Liver (tissue), 8 donors: ENCODE measurements at regions not wholly inside any gene's neighbourhood (a gene's known extent, or its start where the extent isn't known, plus 50 kb on each side); places are given as distances from the start of the nearest gene placed in this dataset.

Experiments used
- DNase-seq: peaks from one replicate; pipeline ENCODE4 v3.0.0-alpha.2; 2017; ENCODE audit warnings: low spot score
- H3K27ac ChIP-seq, 2 donors: one replicate each; pipeline ENCODE4 v1.7.0; 2013; ENCODE audit warnings: inconsistent platforms in 2 of 2, low read length in 2 of 2, control low read depth in 1 of 2, low read depth in 1 of 2, mild to moderate bottlenecking in 1 of 2
- H3K27me3 ChIP-seq, 4 donors: one replicate each; pipeline versions ENCODE4 v1.6.1 to v1.7.0; 2013; ENCODE audit warnings: low read length in 3 of 4, inconsistent platforms in 1 of 4, mild to moderate bottlenecking in 1 of 4, moderate library complexity in 1 of 4; ENCODE audit not compliant: control insufficient read depth in 4 of 4, insufficient read depth in 4 of 4
- H3K36me3 ChIP-seq, 4 donors: one replicate each; pipeline versions ENCODE4 v1.6.1 to v1.7.0; 2013; ENCODE audit warnings: low read length in 3 of 4, mild to moderate bottlenecking in 3 of 4, low read depth in 1 of 4, moderate library complexity in 1 of 4; ENCODE audit not compliant: control insufficient read depth in 4 of 4, insufficient read depth in 3 of 4
- H3K4me1 ChIP-seq, 4 donors: one replicate each; pipeline versions ENCODE4 v1.6.1 to v1.7.0; 2013; ENCODE audit warnings: low read length in 3 of 4, mild to moderate bottlenecking in 3 of 4, moderate library complexity in 1 of 4; ENCODE audit not compliant: control insufficient read depth in 4 of 4, insufficient read depth in 4 of 4
- H3K4me3 ChIP-seq, 3 donors: one replicate each; pipeline versions ENCODE4 v1.6.1 to v1.7.0; 2013; ENCODE audit warnings: low read length in 3 of 3, control low read depth in 1 of 3, low read depth in 1 of 3, mild to moderate bottlenecking in 1 of 3
- H3K9ac ChIP-seq, 2 donors: one replicate each; pipeline ENCODE4 v1.7.0; 2013; ENCODE audit warnings: low read length in 2 of 2, mild to moderate bottlenecking in 2 of 2, moderate library complexity in 2 of 2, control low read depth in 1 of 2, low read depth in 1 of 2
- H3K9me3 ChIP-seq, 4 donors: one replicate each; pipeline versions ENCODE4 v1.6.1 to v1.7.0; 2013; ENCODE audit warnings: low read length in 3 of 4; ENCODE audit not compliant: control insufficient read depth in 4 of 4
- CTCF ChIP-seq: fragments of 150-350 bp; IDR thresholded peaks from 2 replicates; pipeline ENCODE4 v1.5.1; 2017; ENCODE audit warnings: improper control_type of control experiment, low read depth, low read length; ENCODE audit not compliant: missing input control
- EGR1 ChIP-seq, 2 donors: IDR thresholded peaks; 2 replicates each; pipeline ENCODE4 v1.6.1; 2016 to 2018; ENCODE audit warnings: antibody characterized with exemption in 2 of 2, low read depth in 2 of 2
- FOXA2 ChIP-seq: IDR thresholded peaks from 2 replicates; pipeline ENCODE4 v1.6.1; 2016; ENCODE audit warnings: antibody characterized with exemption
- GABPA ChIP-seq, 2 donors: IDR thresholded peaks in 1 of 2; conservative IDR thresholded peaks in 1 of 2; 2 replicates each; pipeline ENCODE4 v1.6.1; 2016; ENCODE audit warnings: antibody characterized with exemption in 2 of 2, mild to moderate bottlenecking in 1 of 2, moderate library complexity in 1 of 2
- HNF4A ChIP-seq, 2 donors: conservative IDR thresholded peaks; 2 replicates each; pipeline ENCODE4 v1.6.1; 2016; ENCODE audit warnings: antibody characterized with exemption in 2 of 2, mild to moderate bottlenecking in 2 of 2
- HNF4G ChIP-seq: IDR thresholded peaks from 2 replicates; pipeline ENCODE4 v1.6.1; 2016; ENCODE audit warnings: antibody characterized with exemption
- JUND ChIP-seq, 2 donors: IDR thresholded peaks; 2 replicates each; pipeline ENCODE4 v1.6.1; 2016; ENCODE audit warnings: antibody characterized with exemption in 2 of 2
- MAX ChIP-seq: IDR thresholded peaks from 2 replicates; pipeline ENCODE4 v1.6.1; 2016; ENCODE audit warnings: antibody characterized with exemption
- RAD21 ChIP-seq, 2 donors: IDR thresholded peaks; 2 replicates each; pipeline ENCODE4 v1.6.1; 2016; ENCODE audit warnings: antibody characterized with exemption in 2 of 2, mild to moderate bottlenecking in 2 of 2
- REST ChIP-seq: IDR thresholded peaks from 2 replicates; pipeline ENCODE4 v1.6.1; 2016; ENCODE audit warnings: antibody characterized with exemption, mild to moderate bottlenecking
- YY1 ChIP-seq: IDR thresholded peaks from 2 replicates; pipeline ENCODE4 v1.6.1; 2016; ENCODE audit warnings: antibody characterized with exemption, mild to moderate bottlenecking
- ZBTB33 ChIP-seq: IDR thresholded peaks from 2 replicates; pipeline ENCODE4 v1.6.1; 2016; ENCODE audit warnings: antibody characterized with exemption
- WGBS: extraction: QIAGEN DNeasy Blood & Tissue Kit; methylation state at CpG from one replicate; pipeline ENCODE4 v1.1.7; 2013; 5-methylcytosine and 5-hydroxymethylcytosine counted together
- donor health status: healthy.
- donor health status: healthy.
- donor health status: healthy.
- donor health status: healthy.
- donor health status: healthy.

- TF ChIP-seq REST (no peak), YY1 (no peak)
Measured at GRCh38 chr13:85519363-85519762, 279.9 kb downstream of the SLITRK6 start (continued).

- no peak for DNase-seq
- TF ChIP-seq REST (no peak), FOXA2 (no peak), GABPA (IDR thresholded peaks at IDR 0.05 in 1 of 2, conservative IDR thresholded peaks at IDR 0.05 in 1 of 2) (no peak), MAX (no peak), HNF4A (conservative IDR thresholded peaks at IDR 0.05) (no peak), ZBTB33 (no peak), YY1 (no peak), EGR1 (IDR thresholded peaks at IDR 0.05; ENCODE audit: low read depth in 2 of 2) (no peak), CTCF (no peak), HNF4G (no peak), JUND (IDR thresholded peaks at IDR 0.05) (no peak), RAD21 (IDR thresholded peaks at IDR 0.05) (no peak)
- WGBS = 68% methylated on average over 7 of the region's 7 CpGs
- Histone ChIP-seq H3K27ac (no peak overlapping the region), H3K4me1 (no peaks in the 10 kb centered on the region), H3K36me3 (no peaks in the 10 kb centered on the region), H3K9me3 (no peaks in the 10 kb centered on the region), H3K27me3 (no peaks in the 10 kb centered on the region), H3K4me3 (no peak overlapping the region), H3K9ac (no peak overlapping the region)
Measured at GRCh38 chr13:85512421-85512820, 286.8 kb downstream of the SLITRK6 start.
